ENCODE measurements at regions not wholly inside any gene's neighbourhood (a gene's known extent, or its start where the extent isn't known, plus 50 kb on each side); places are given as distances from the start of the nearest gene placed in this dataset.
"Not testable (repeated sequence)": the region's sequence is repeated elsewhere in the genome, so short reads cannot be mapped to it uniquely, and the experiment has no call there.

DNA sequence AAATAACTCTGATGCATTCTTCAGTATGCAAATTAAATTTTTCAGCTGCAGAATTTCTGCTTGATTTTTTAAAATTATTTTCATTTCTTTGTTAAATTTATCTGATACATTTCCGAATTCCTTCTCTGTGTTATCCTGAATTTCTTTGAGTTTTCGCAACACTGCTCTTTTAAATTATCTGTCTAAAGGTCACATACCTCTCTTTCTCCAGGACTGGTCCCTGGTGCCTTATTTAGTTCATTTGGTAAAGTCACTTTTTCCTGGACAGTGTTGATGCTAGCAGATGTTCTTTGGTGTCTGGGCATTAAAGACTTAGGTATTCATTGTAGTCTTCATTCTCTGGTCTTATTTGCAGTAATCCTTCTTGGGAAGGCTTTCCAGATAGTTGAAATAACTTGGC is 577.4 kb upstream of the LUZP2 start:
- Histone ChIP-seq H3K27ac (ENCODE audit: low read length) (no peak overlapping the region), H3K9me3 (ENCODE audit: insufficient read depth, low read depth, low read length) (no peaks in the 10 kb centered on the region), H3K4me1 (ENCODE audit: insufficient read depth, low read length) (no peaks in the 10 kb centered on the region), H3K36me3 (ENCODE audit: insufficient read depth, low read depth, low read length) (no peaks in the 10 kb centered on the region), H3K27me3 (ENCODE audit: insufficient read depth, low read length) (no peaks in the 10 kb centered on the region), H3K9ac (ENCODE audit: low read depth, low read length) (no peak overlapping the region), H3K4me3 (ENCODE audit: low read length) (no peak overlapping the region)

DNA sequence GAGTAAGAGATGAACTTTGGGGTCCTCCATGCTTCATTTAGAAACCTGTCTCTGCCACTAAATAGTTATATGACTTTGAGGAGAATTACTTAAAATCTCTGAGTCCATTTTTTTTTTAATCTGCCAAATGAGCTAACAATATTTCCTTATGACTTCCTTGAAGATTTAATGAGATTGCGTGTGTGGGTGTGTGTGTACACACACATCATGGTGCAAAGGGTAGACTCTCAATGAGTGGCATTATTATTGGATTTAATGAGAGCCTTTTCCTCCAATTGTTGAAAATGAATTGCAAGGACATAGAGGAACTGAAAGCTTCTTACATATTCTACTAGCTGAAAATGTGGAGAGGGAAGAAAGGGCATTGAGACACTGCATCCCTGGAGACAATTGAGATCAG is 573.5 kb upstream of the LUZP2 start:
- Histone ChIP-seq H3K4me1 (ENCODE audit: insufficient read depth, low read length) (no peaks in the 10 kb centered on the region), H3K27me3 (ENCODE audit: insufficient read depth, low read length) (no peaks in the 10 kb centered on the region), H3K27ac (ENCODE audit: low read length) (no peak overlapping the region), H3K9ac (ENCODE audit: low read depth, low read length) (no peak overlapping the region), H3K9me3 (ENCODE audit: insufficient read depth, low read depth, low read length) (no peaks in the 10 kb centered on the region), H3K36me3 (ENCODE audit: insufficient read depth, low read depth, low read length) (no peaks in the 10 kb centered on the region), H3K4me3 (ENCODE audit: low read length) (no peak overlapping the region)

DNA sequence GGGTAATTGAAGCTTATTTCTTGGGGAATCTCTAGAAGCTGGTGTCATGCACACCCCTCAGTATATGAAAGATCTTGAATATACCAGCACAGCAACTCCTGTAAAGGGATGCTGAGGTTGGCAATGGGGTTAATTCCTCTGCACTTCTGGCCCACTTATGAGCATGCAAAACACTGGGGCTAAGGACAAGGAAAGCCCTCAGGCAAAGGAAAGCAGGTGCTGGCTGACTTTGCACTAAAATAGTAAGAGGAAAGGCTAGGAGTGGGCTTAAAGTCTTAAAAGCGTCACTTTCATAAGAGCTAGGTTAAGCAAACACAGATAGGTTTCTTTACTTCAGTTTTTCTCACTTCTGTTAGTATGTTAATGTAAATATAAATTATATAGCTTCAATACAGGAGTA is 572.6 kb upstream of the LUZP2 start:
- Histone ChIP-seq H3K4me3 (ENCODE audit: low read length) (no peak overlapping the region), H3K27me3 (ENCODE audit: insufficient read depth, low read length) (no peaks in the 10 kb centered on the region), H3K27ac (ENCODE audit: low read length) (no peak overlapping the region), H3K9ac (ENCODE audit: low read depth, low read length) (no peak overlapping the region), H3K4me1 (ENCODE audit: insufficient read depth, low read length) (no peaks in the 10 kb centered on the region), H3K9me3 (ENCODE audit: insufficient read depth, low read depth, low read length) (no peaks in the 10 kb centered on the region), H3K36me3 (ENCODE audit: insufficient read depth, low read depth, low read length) (no peaks in the 10 kb centered on the region)

DNA sequence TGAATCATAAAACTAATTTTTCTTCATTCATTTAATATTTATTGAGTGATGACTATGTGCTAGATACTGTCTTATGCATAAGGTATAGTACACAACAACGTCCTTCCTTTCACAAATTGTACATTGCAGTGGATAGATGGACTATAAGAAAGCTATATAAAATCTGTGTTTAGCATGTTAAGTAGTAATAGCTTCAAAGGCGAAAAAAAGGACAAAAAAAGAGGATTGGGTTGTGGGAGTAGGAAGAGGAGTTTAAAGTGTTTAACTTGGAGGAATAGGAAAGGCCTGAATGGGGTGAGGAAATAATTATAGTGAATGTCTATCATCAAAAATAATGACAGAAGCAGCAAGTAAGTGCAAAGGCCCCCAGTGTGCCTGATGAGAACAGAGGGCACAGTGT is 565.4 kb upstream of the LUZP2 start:
- no peak overlapping the region for H3K27ac ChIP-seq (ENCODE audit: low read length)
- no peaks in the 10 kb centered on the region for H3K4me1 ChIP-seq (ENCODE audit: insufficient read depth, low read length)
- H3K4me3 ChIP-seq (ENCODE audit: low read length) = no peak overlapping the region
- H3K36me3 ChIP-seq (ENCODE audit: insufficient read depth, low read depth, low read length) = no peaks in the 10 kb centered on the region
- H3K27me3 ChIP-seq (ENCODE audit: insufficient read depth, low read length) = no peaks in the 10 kb centered on the region
- H3K9me3 ChIP-seq (ENCODE audit: insufficient read depth, low read depth, low read length) = no peaks in the 10 kb centered on the region
- H3K9ac ChIP-seq (ENCODE audit: low read depth, low read length) = no peak overlapping the region

DNA sequence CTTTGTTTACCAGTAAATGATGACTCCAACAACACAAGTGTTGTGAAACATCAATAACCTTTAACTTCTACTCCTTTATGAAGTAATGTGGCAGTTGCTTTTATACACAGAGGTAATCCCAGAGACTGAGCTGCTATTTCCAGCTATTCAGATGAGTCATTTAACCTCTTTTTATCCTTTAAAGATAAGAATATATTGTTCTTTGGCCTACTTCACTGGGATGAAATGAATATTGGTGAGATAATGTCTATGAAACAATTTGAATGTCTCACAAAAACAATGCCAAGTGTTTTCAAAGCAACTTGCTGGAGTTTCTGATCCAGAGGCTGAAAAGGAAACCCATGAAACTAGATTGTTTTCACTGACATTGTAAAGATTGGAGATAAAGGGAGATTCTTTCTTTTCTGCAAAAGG is 564.4 kb upstream of the LUZP2 start:
- Histone ChIP-seq H3K27me3 (ENCODE audit: insufficient read depth, low read length) (no peaks in the 10 kb centered on the region), H3K9ac (ENCODE audit: low read depth, low read length) (no peak overlapping the region), H3K27ac (ENCODE audit: low read length) (no peak overlapping the region), H3K36me3 (ENCODE audit: insufficient read depth, low read depth, low read length) (no peaks in the 10 kb centered on the region), H3K9me3 (ENCODE audit: insufficient read depth, low read depth, low read length) (no peaks in the 10 kb centered on the region), H3K4me3 (ENCODE audit: low read length) (no peak overlapping the region), H3K4me1 (ENCODE audit: insufficient read depth, low read length) (no peaks in the 10 kb centered on the region)

DNA sequence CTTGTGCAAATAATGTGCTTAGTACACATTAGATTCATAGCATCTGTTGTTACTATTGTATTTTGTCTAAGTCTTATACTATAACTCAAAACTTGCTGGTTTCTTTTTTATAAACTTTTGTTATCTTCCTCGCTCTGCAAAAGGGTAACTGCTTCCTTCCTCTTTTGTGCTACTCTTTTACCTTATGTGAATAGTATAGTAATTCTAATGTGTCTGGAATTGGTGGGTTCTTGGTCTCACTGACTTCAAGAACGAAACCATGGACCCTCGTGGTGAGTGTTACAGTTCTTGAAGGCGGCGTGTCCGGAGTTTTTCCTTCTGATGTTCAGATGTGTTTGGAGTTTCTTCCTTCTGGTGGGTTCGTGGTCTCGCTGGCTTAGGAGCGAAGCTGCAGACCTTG is 563.1 kb upstream of the LUZP2 start:
- H3K9ac ChIP-seq (ENCODE audit: low read depth, low read length) = no peak overlapping the region
- no peaks in the 10 kb centered on the region for H3K4me1 ChIP-seq (ENCODE audit: insufficient read depth, low read length)
- H3K9me3 ChIP-seq (ENCODE audit: insufficient read depth, low read depth, low read length) = no peaks in the 10 kb centered on the region
- H3K4me3 ChIP-seq (ENCODE audit: low read length) = no peak overlapping the region
- H3K36me3 ChIP-seq (ENCODE audit: insufficient read depth, low read depth, low read length) = no peaks in the 10 kb centered on the region
- H3K27ac ChIP-seq (ENCODE audit: low read length) = no peak overlapping the region
- H3K27me3 ChIP-seq (ENCODE audit: insufficient read depth, low read length) = no peaks in the 10 kb centered on the region

DNA sequence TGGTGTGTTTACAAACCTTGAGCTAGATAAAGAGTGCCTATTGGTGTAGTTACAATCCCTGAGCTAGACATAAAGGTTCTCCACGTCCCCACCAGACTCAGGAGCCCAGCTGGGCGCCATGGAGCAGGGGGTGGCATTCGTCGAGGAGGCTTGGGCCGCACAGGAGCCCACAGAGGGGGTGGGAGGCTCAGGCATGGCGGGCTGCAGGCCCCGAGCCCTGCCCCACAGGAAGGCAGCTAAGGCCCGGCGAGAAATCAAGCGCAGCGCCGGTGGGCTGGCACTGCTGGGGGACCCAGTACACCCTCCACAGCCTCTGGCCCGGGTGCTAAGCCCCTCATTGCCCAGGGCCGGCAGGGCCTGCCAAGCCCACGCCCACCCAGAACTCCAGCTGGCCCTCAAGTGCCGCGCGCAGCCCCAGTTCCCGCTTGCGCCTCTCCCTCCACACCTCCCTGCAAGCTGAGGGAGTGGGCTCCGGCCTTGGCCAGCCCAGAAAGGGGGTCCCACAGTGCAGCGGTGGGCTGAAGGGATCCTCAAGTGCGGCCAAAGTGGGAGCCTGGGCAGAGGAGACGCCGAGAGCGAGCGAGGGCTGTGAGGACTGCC is 562.1 kb upstream of the LUZP2 start:
- not testable (repeated sequence) for H3K4me3 ChIP-seq (ENCODE audit: low read length); H3K4me1 ChIP-seq (ENCODE audit: insufficient read depth, low read length); H3K9me3 ChIP-seq (ENCODE audit: insufficient read depth, low read depth, low read length); H3K9ac ChIP-seq (ENCODE audit: low read depth, low read length); H3K27ac ChIP-seq (ENCODE audit: low read length); H3K36me3 ChIP-seq (ENCODE audit: insufficient read depth, low read depth, low read length); H3K27me3 ChIP-seq (ENCODE audit: insufficient read depth, low read length)

DNA sequence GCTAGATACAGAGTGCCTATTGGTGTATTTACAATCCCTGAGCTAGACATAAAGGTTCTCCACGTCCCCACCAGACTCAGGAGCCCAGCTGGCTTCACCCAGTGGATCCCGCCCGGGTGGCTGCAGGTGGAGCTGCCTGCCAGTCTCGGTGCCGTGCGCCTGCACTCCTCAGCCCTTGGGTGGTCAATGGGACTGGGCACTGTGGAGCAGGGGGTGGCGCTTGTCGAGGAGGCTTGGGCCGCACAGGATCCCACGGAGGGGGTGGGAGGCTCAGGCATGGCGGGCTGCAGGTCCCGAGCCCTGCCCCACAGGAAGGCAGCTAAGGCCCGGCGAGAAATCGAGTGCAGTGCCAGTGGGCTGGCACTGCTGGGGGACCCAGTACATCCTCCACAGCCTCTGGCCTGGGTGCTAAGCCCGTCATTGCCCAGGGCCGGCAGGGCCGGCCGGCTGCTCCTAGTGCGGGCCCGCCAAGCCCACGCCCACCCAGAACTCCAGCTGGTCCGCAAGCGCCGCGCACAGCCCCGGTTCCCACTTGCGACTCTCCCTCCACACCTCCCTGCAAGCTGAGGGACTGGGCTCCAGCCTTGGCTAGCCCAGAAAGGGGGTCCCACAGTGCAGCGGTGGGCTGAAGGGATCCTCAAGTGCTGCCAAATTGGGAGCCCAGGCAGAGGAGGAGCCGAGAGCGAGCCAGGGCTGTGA is 554.6 kb upstream of the LUZP2 start:
- H3K9me3 ChIP-seq (ENCODE audit: insufficient read depth, low read depth, low read length); H3K4me1 ChIP-seq (ENCODE audit: insufficient read depth, low read length); H3K27me3 ChIP-seq (ENCODE audit: insufficient read depth, low read length); H3K27ac ChIP-seq (ENCODE audit: low read length); H3K36me3 ChIP-seq (ENCODE audit: insufficient read depth, low read depth, low read length); H3K4me3 ChIP-seq (ENCODE audit: low read length); H3K9ac ChIP-seq (ENCODE audit: low read depth, low read length): not testable (repeated sequence)

DNA sequence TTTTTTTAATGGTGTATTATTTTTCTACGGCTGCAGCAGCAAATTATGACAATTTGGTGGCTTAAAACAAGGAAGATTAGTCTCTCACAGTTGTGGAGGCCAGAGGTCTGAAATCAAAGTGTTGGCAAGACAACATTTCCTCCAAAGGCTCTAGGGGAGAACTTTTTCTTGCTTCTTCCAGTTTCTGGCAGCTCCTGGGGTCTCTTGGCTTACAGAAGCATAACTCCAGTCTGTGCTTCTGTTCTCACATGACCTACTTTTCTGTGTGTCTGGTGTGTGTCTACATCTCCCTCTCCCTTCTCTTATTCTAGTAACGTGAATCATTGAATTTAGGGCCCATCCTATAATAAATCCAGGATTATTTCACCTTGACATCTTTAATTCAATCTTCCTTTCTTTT is 551.9 kb upstream of the LUZP2 start:
- Histone ChIP-seq H3K9me3 (ENCODE audit: insufficient read depth, low read depth, low read length) (no peaks in the 10 kb centered on the region), H3K27me3 (ENCODE audit: insufficient read depth, low read length) (no peaks in the 10 kb centered on the region), H3K4me3 (ENCODE audit: low read length) (no peak overlapping the region), H3K9ac (ENCODE audit: low read depth, low read length) (no peak overlapping the region), H3K4me1 (ENCODE audit: insufficient read depth, low read length) (no peaks in the 10 kb centered on the region; the same call in 1 of the 2 replicates), H3K36me3 (ENCODE audit: insufficient read depth, low read depth, low read length) (no peaks in the 10 kb centered on the region), H3K27ac (ENCODE audit: low read length) (no peak overlapping the region)

DNA sequence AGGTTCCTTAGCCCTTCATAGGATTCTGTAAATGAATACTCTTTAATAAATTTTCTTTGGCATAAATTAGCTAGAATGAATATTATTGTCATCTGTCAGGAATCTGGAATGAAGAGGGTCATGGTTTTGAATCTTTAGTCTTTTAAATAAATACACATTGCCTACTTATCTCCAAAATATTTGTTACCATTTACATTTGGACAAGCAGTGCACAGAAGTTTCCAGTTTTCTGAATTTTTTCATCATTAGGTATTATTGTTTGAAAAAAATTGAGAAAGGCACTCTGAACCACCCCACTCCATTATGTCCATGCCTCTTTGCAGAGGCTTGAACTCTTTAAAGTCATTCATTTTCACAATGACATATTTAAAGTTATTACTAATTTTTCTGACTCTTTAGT is 549.0 kb upstream of the LUZP2 start:
- H3K9ac ChIP-seq (ENCODE audit: low read depth, low read length) = no peak overlapping the region

DNA sequence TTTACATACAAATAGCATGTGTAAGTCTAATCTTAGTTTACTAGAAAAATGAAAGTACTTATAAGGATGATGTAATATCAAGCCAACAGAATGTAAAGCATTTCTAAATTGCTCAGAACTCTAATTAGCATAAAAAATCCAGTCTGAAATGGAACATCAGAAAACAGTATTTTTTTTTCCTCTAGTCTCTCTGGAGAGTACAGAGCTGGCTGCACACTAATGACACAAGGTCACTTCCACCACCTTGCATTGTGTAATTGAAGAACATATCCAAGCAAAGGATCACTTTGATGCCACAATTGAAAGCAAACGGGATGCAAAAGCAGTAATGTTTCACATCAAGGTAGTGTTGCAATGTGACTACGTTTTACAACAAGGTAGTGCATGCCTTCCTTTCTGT is 548.0 kb upstream of the LUZP2 start:
- Histone ChIP-seq H3K9ac (ENCODE audit: low read depth, low read length) (no peak overlapping the region), H3K36me3 (ENCODE audit: insufficient read depth, low read depth, low read length) (no peaks in the 10 kb centered on the region), H3K27me3 (ENCODE audit: insufficient read depth, low read length) (no peaks in the 10 kb centered on the region), H3K4me1 (ENCODE audit: insufficient read depth, low read length) (no peaks in the 10 kb centered on the region; the same call in 1 of the 2 replicates), H3K9me3 (ENCODE audit: insufficient read depth, low read depth, low read length) (no peaks in the 10 kb centered on the region), H3K4me3 (ENCODE audit: low read length) (no peak overlapping the region), H3K27ac (ENCODE audit: low read length) (no peak overlapping the region)

More for the DNA sequence above, 549.0 kb upstream of the LUZP2 start:
- no peaks in the 10 kb centered on the region for H3K36me3 ChIP-seq (ENCODE audit: insufficient read depth, low read depth, low read length)
- H3K4me3 ChIP-seq (ENCODE audit: low read length) = no peak overlapping the region
- H3K9me3 ChIP-seq (ENCODE audit: insufficient read depth, low read depth, low read length) = no peaks in the 10 kb centered on the region
- H3K27me3 ChIP-seq (ENCODE audit: insufficient read depth, low read length) = no peaks in the 10 kb centered on the region
- H3K4me1 ChIP-seq (ENCODE audit: insufficient read depth, low read length) = no peaks in the 10 kb centered on the region; the same call in 1 of the 2 replicates
- H3K27ac ChIP-seq (ENCODE audit: low read length) = no peak overlapping the region

DNA sequence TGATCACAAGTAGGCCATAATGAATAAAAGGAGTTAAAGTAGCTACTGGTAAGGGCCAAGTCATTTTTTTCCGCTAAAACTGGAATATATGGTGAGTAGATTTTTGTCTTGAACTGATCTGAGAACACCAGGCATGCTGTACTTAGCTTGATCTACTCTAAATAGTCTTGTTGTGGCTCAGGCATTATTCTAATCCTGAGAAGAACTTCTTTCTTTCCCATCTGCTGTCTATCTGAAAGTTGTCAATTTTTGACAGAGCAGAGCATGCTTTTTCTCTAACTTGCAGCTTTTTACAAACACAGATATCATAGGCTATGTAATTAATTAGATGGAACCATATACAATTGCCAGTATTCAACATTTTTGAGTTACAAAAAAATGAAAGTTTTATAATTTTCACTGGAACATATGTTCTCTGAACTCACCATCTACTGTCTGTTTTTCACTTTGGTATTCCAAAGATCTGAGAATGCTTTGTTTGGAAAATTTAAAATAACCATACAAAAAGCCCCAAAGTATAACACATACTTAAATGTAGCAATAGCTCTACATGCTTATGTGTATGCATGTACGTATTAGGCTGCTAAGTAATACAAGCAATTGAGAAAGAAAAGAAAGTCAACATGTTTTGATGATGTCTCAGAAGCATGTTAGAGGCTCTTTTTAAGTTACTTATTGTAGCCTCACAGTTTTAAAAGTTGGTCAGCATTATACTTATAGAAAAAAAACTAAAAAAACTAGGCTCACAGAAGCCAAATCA is 542.7 kb upstream of the LUZP2 start:
- Histone ChIP-seq H3K9me3 (ENCODE audit: insufficient read depth, low read depth, low read length) (no peaks in the 10 kb centered on the region), H3K4me1 (ENCODE audit: insufficient read depth, low read length) (peaks cover 13% of the 10 kb centered on the region)

More for the DNA sequence above, 542.7 kb upstream of the LUZP2 start:
- H3K36me3 ChIP-seq (ENCODE audit: insufficient read depth, low read depth, low read length) = no peaks in the 10 kb centered on the region
- H3K9ac ChIP-seq (ENCODE audit: low read depth, low read length) = no peak overlapping the region
- H3K4me3 ChIP-seq (ENCODE audit: low read length) = no peak overlapping the region
- no peak overlapping the region for H3K27ac ChIP-seq (ENCODE audit: low read length)
- H3K27me3 ChIP-seq (ENCODE audit: insufficient read depth, low read length) = no peaks in the 10 kb centered on the region
